Hepatocyte (in vitro differentiated cells): ENCODE measurements at regions not wholly inside any gene's neighbourhood (a gene's known extent, or its start where the extent isn't known, plus 50 kb on each side); places are given as distances from the start of the nearest gene placed in this dataset.

ENCODE experiments used
- DNase-seq: peaks from one replicate; pipeline ENCODE4 v3.0.0-alpha.2; 2016; ENCODE audit warnings: low spot score
- H2AFZ ChIP-seq: fragments of 200-600 bp; sonication (generic); 2 replicates; pipeline ENCODE4 v1.6.0; 2016; ENCODE audit warnings: antibody characterized with exemption, mild to moderate bottlenecking
- H3K27ac ChIP-seq: fragments of 200-600 bp; sonication (generic); 2 replicates; pipeline ENCODE4 v1.5.1; 2016; ENCODE audit warnings: mild to moderate bottlenecking
- H3K27me3 ChIP-seq: fragments of 200-600 bp; sonication (generic); 2 replicates; pipeline ENCODE4 v1.6.1; 2016
- H3K36me3 ChIP-seq: fragments of 200-600 bp; sonication (generic); replicated peaks from 2 replicates; pipeline ENCODE4 v1.5.1; 2016; ENCODE audit warnings: low read depth; ENCODE audit not compliant: insufficient read depth
- H3K4me1 ChIP-seq: fragments of 200-600 bp; sonication (generic); 2 replicates; pipeline ENCODE4 v1.5.1; 2016; ENCODE audit warnings: mild to moderate bottlenecking, moderate library complexity; ENCODE audit not compliant: insufficient read depth
- H3K4me2 ChIP-seq: fragments of 200-600 bp; sonication (generic); 2 replicates; pipeline ENCODE4 v1.6.0; 2016
- H3K4me3 ChIP-seq: fragments of 200-600 bp; sonication (generic); 2 replicates; pipeline ENCODE4 v1.5.1; 2016; ENCODE audit warnings: mild to moderate bottlenecking
- H3K79me2 ChIP-seq: fragments of 200-600 bp; sonication (generic); 2 replicates; pipeline ENCODE4 v1.6.0; 2017; ENCODE audit warnings: mild to moderate bottlenecking
- H3K9me2 ChIP-seq: fragments of 200-600 bp; sonication (generic); replicated peaks from 2 replicates; pipeline ENCODE4 v1.6.0; 2017; ENCODE audit warnings: mild to moderate bottlenecking; ENCODE audit not compliant: insufficient read depth
- H3K9me3 ChIP-seq: fragments of 200-600 bp; sonication (generic); 2 replicates; pipeline ENCODE4 v1.5.1; 2016; ENCODE audit warnings: low read depth, mild to moderate bottlenecking
- H4K20me1 ChIP-seq: fragments of 200-600 bp; sonication (generic); 2 replicates; pipeline ENCODE4 v1.6.0; 2016; ENCODE audit warnings: mild to moderate bottlenecking; ENCODE audit not compliant: insufficient read depth, poor library complexity, severe bottlenecking
- CTCF ChIP-seq: fragments of 200-600 bp; sonication (generic); IDR thresholded peaks from 2 replicates; pipeline ENCODE4 v1.5.1; 2016; ENCODE audit warnings: antibody characterized with exemption, mild to moderate bottlenecking; ENCODE audit not compliant: poor library complexity
- EZH2 ChIP-seq: fragments of 200-600 bp; sonication (generic); IDR thresholded peaks from 2 replicates; pipeline ENCODE4 v1.6.1; 2016; ENCODE audit warnings: antibody characterized with exemption, mild to moderate bottlenecking, borderline replicate concordance
- EZH2phosphoT487 ChIP-seq: fragments of 200-600 bp; sonication (generic); IDR thresholded peaks from one replicate; pipeline ENCODE4 v1.6.1; 2018; ENCODE audit warnings: antibody characterized with exemption, mild to moderate bottlenecking, low read depth, moderate library complexity; ENCODE audit not compliant: unreplicated experiment, severe bottlenecking
- WGBS: methylation state at CpG from one replicate; pipeline ENCODE4 v1.1.6; 2016; ENCODE audit warnings: low lambda C conversion rate; ENCODE audit errors: missing lambda C conversion rate; 5-methylcytosine and 5-hydroxymethylcytosine counted together

- TF ChIP-seq CTCF (no peak), EZH2phosphoT487 (no peak), EZH2 (no peak)
- H3K9me2 ChIP-seq = no peaks in the 10 kb centered on the region
- no peak overlapping the region for H3K4me2 ChIP-seq
- no peak overlapping the region for H3K27ac ChIP-seq
- H2AFZ ChIP-seq = no peak overlapping the region
- WGBS = 64% methylated on average over 10 of the region's 10 CpGs
- H3K36me3 ChIP-seq = no peaks in the 10 kb centered on the region
- no peaks in the 10 kb centered on the region for H3K79me2 ChIP-seq
- no peak for DNase-seq
- no peaks in the 10 kb centered on the region for H3K27me3 ChIP-seq
- peaks cover 5% of the 10 kb centered on the region for H3K4me1 ChIP-seq
- no peaks in the 10 kb centered on the region for H3K9me3 ChIP-seq
- no peaks in the 10 kb centered on the region for H4K20me1 ChIP-seq
- no peak overlapping the region for H3K4me3 ChIP-seq
Observed at GRCh38 chr11:45556851-45557707, 108.3 kb downstream of the CHST1 start.

DNA sequence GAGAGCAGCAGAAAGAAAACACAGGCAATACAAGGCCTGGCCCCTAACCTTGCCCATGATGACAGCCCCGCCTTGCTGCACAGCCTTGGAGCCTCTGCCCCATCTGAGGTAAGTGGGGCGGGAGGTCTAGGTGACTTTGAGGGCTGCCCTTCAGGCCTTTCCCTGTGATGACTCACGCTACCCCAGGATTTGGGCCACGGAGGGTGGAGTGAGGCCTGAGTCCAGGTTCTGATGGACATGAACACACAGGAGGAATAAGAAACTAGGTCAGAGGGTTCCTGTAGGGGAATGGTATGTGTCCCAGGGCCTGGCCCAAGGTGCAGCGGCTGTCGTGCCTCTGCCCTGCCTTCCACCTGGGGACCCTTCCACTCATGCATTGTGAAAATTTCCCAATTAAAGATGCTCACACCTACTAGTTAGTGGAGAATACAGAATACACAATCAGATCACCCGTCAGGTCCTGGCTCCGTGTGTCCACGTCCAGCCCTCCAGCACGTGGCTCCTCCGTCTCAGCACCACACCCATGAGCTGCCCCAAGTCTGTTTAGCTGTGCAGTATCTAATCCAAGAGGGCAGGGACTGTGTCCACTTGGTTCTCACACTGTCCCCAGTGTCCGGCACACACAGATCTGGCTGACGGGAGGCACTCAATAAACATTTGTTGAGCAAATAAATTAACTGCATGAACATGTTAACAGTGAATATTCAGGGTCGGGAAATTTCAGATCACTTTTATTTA, 111.0 kb downstream of the CHST1 start:
- H3K4me3 ChIP-seq = no peak overlapping the region
- no peaks in the 10 kb centered on the region for H3K9me2 ChIP-seq
- H3K36me3 ChIP-seq = no peaks in the 10 kb centered on the region
- H3K4me2 ChIP-seq = no peak overlapping the region
- no peaks in the 10 kb centered on the region for H4K20me1 ChIP-seq
- WGBS = 74% methylated on average over 14 of the region's 14 CpGs
- H3K27ac ChIP-seq = no peak overlapping the region
- TF ChIP-seq CTCF = no peak
- TF ChIP-seq EZH2 = no peak
- no peak for TF ChIP-seq EZH2phosphoT487
- DNase-seq = no peak
- no peaks in the 10 kb centered on the region for H3K4me1 ChIP-seq
- no peak overlapping the region for H2AFZ ChIP-seq
- no peaks in the 10 kb centered on the region for H3K9me3 ChIP-seq
- H3K79me2 ChIP-seq = no peaks in the 10 kb centered on the region
- H3K27me3 ChIP-seq = no peaks in the 10 kb centered on the region

- WGBS = 92% methylated on average over 9 of the region's 9 CpGs
- no peak for DNase-seq
Observed at GRCh38 chr11:45553383-45553936, 112.0 kb downstream of the CHST1 start.

More at GRCh38 chr11:45553383-45553936, 112.0 kb downstream of the CHST1 start:
- no peak overlapping the region for H3K4me3 ChIP-seq
- H3K27ac ChIP-seq = no peak overlapping the region
- H3K4me2 ChIP-seq = no peak overlapping the region
- H4K20me1 ChIP-seq = no peaks in the 10 kb centered on the region
- no peak overlapping the region for H2AFZ ChIP-seq
- no peaks in the 10 kb centered on the region for H3K4me1 ChIP-seq
- H3K27me3 ChIP-seq = no peaks in the 10 kb centered on the region
- no peaks in the 10 kb centered on the region for H3K79me2 ChIP-seq
- no peaks in the 10 kb centered on the region for H3K9me3 ChIP-seq
- TF ChIP-seq EZH2 (no peak), EZH2phosphoT487 (no peak), CTCF (no peak)
- no peaks in the 10 kb centered on the region for H3K36me3 ChIP-seq
- no peaks in the 10 kb centered on the region for H3K9me2 ChIP-seq
